GM23338 (cell line): ENCODE measurements at regions not wholly inside any gene's neighbourhood (a gene's known extent, or its start where the extent isn't known, plus 50 kb on each side); places are given as distances from the start of the nearest gene placed in this dataset.

Experiments used
- CREB1 ChIP-seq: fragments of 250-450 bp; sonication (Bioruptor Pico); IDR thresholded peaks from 2 replicates; pipeline ENCODE4 v1.5.0; 2020; ENCODE audit warnings: low read depth, mild to moderate bottlenecking, moderate library complexity
- CTCF ChIP-seq, 2 experiments: fragments of 200-600 bp in 1 of 2; sonication (generic) in 1 of 2; conservative IDR thresholded peaks; 2 replicates each; pipeline versions ENCODE4 v1.5.1 to v1.6.1; 2016 to 2017; ENCODE audit warnings: antibody characterized with exemption in 2 of 2, low read depth in 2 of 2, mild to moderate bottlenecking in 2 of 2, moderate library complexity in 1 of 2
- EZH2 ChIP-seq: fragments of 200-600 bp; sonication (generic); IDR thresholded peaks from one replicate; pipeline ENCODE4 v1.8.0; 2017; ENCODE audit warnings: antibody characterized with exemption, mild to moderate bottlenecking, low read depth; ENCODE audit not compliant: unreplicated experiment
- EZH2phosphoT487 ChIP-seq: fragments of 200-600 bp; sonication (generic); IDR thresholded peaks from one replicate; pipeline ENCODE4 v1.8.1; 2018; ENCODE audit warnings: antibody characterized with exemption; ENCODE audit not compliant: unreplicated experiment
- POLR2AphosphoS5 ChIP-seq: IDR thresholded peaks from 2 replicates; pipeline ENCODE4 v1.6.1; 2016; ENCODE audit warnings: antibody characterized with exemption, low read depth

DNA sequence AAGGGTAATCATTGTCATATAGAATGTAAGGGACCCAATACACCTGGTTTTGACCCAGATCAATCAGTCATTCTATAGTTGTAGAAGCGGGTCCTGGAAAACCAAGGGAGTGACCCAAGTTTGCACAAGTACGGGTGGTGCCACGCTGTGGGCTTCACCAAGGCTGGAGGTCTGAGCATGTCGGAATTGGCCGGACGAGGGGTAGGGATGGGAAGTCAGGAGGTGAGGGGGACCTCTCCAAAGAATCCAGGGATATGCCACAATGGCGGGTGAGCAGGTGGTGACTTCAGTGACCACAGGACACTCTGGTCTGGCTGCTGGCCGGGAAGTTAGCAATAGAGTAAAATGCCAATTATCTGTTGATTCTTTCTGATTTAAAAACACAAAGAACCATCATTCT is 186.6 kb upstream of the FOXQ1 start:
- no peak for TF ChIP-seq CTCF (conservative IDR thresholded peaks at IDR 0.05; ENCODE audit: low read depth in 2 of 2)
- no peak for TF ChIP-seq EZH2
- TF ChIP-seq POLR2AphosphoS5, result no peak
- no peak for TF ChIP-seq CREB1 (CRISPR knock-in tag)
- no peak for TF ChIP-seq EZH2phosphoT487
